Thoracic aorta (tissue), 2 donors: ENCODE measurements at regions not wholly inside any gene's neighbourhood (a gene's known extent, or its start where the extent isn't known, plus 50 kb on each side); places are given as distances from the start of the nearest gene placed in this dataset.

Experiments used
- ATAC-seq: fragments of 150-250 bp; one replicate; pipeline ENCODE4 v1.8.0; 2017; ENCODE audit warnings: low read depth; ENCODE audit not compliant: insufficient number of reproducible peaks, low FRiP score
- DNase-seq: peaks from one replicate; pipeline ENCODE4 v3.0.0-alpha.2; 2020; ENCODE audit warnings: low spot score
- H3K27ac ChIP-seq, 2 donors: fragments of 200-600 bp; sonication (generic); 1 replicate in 1 of 2; 2 replicates in 1 of 2; pipeline ENCODE4 v1.5.1; 2016; ENCODE audit warnings: mild to moderate bottlenecking in 2 of 2, moderate library complexity in 2 of 2
- H3K27me3 ChIP-seq: fragments of 200-600 bp; sonication (generic); replicated peaks from 2 replicates; pipeline ENCODE4 v1.6.0; 2016; ENCODE audit warnings: mild to moderate bottlenecking; ENCODE audit not compliant: insufficient read depth
- H3K36me3 ChIP-seq: fragments of 200-600 bp; sonication (generic); one replicate; pipeline ENCODE4 v1.5.1; 2016
- H3K4me1 ChIP-seq, 2 donors: fragments of 200-600 bp; sonication (generic); 1 replicate in 1 of 2; 2 replicates in 1 of 2; pipeline versions ENCODE4 v1.5.1 to v1.6.0; 2016; ENCODE audit warnings: low read depth in 2 of 2, mild to moderate bottlenecking in 1 of 2; ENCODE audit not compliant: control insufficient read depth in 1 of 2
- H3K4me3 ChIP-seq: fragments of 200-600 bp; sonication (generic); 2 replicates; pipeline ENCODE4 v1.5.1; 2016; ENCODE audit warnings: mild to moderate bottlenecking
- H3K9me3 ChIP-seq: fragments of 200-600 bp; sonication (generic); 2 replicates; pipeline ENCODE4 v1.5.1; 2016
- CTCF ChIP-seq: fragments of 200-600 bp; sonication (generic); IDR thresholded peaks from one replicate; pipeline ENCODE4 v1.5.1; 2019; ENCODE audit warnings: antibody characterized with exemption

DNA sequence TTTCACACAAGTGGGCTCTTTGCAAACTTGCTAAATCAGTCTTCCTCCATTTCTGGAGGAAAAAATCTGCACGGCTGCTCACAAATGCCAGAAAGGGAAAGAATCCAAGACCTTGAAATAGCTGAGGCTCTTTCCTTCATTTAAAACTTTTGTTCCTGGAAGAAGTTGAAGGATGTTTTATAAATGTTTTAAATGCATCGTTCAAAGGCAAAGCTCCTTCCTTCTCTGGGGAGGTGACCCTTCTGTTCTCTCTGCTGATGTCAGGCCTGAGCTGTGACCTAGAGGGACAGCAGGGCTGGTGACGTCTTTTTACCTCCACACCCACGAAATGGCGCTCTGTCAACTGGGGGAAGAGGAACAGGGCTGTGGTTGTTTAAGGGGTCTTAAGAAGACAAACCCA is 376.4 kb upstream of the ZNF507 start:
- no peak for DNase-seq
- no peak for TF ChIP-seq CTCF
- H3K4me3 ChIP-seq, result no peak overlapping the region
- H3K4me1 ChIP-seq, result no peaks in the 10 kb centered on the region
- no peak overlapping the region for H3K27ac ChIP-seq
- ATAC-seq, result no peak
- no peaks in the 10 kb centered on the region for H3K36me3 ChIP-seq
- H3K27me3 ChIP-seq, result no peaks in the 10 kb centered on the region
- H3K9me3 ChIP-seq, result no peaks in the 10 kb centered on the region

- no peak for ATAC-seq
- no peak for DNase-seq
- H3K4me1 ChIP-seq, result no peaks in the 10 kb centered on the region
- H3K36me3 ChIP-seq, result no peaks in the 10 kb centered on the region
- H3K9me3 ChIP-seq, result no peaks in the 10 kb centered on the region
- H3K27ac ChIP-seq, result no peak overlapping the region
- no peak for TF ChIP-seq CTCF
- no peak overlapping the region for H3K4me3 ChIP-seq
- no peaks in the 10 kb centered on the region for H3K27me3 ChIP-seq
Measured at GRCh38 chr19:31970027-31970461, 375.4 kb upstream of the ZNF507 start.

DNA sequence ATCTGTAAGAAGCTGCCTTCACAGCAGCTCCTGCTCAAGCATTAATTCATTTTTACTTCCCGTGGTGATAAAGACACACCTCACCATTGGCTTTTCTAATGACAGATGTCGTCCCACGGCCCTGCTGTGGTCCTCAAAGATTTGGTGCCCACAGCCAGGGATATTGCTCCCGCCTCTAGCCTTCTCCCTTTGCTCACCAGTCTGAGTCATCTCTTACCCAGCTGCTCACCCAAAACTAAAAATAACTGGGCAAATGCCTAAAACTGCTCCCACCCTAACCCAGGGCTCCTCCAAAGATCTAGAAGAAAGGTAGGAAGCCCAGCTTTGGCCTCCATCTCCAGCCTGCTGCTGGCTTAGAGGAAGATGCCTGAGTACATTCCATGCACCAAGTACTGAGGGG is 371.1 kb upstream of the ZNF507 start:
- Histone ChIP-seq H3K27ac (no peak overlapping the region), H3K9me3 (no peaks in the 10 kb centered on the region), H3K36me3 (no peaks in the 10 kb centered on the region), H3K4me3 (no peak overlapping the region), H3K4me1 (no peaks in the 10 kb centered on the region), H3K27me3 (no peaks in the 10 kb centered on the region)
- no peak for DNase-seq
- ATAC-seq, result no peak
- TF ChIP-seq CTCF, result no peak

GRCh38 chr19:31974941-31975340 is 370.5 kb upstream of the ZNF507 start:
- Histone ChIP-seq H3K27ac (no peak overlapping the region), H3K36me3 (no peaks in the 10 kb centered on the region), H3K4me1 (no peaks in the 10 kb centered on the region), H3K4me3 (no peak overlapping the region), H3K9me3 (no peaks in the 10 kb centered on the region), H3K27me3 (no peaks in the 10 kb centered on the region)
- DNase-seq (no peak), ATAC-seq (no peak)
- no peak for TF ChIP-seq CTCF

DNA sequence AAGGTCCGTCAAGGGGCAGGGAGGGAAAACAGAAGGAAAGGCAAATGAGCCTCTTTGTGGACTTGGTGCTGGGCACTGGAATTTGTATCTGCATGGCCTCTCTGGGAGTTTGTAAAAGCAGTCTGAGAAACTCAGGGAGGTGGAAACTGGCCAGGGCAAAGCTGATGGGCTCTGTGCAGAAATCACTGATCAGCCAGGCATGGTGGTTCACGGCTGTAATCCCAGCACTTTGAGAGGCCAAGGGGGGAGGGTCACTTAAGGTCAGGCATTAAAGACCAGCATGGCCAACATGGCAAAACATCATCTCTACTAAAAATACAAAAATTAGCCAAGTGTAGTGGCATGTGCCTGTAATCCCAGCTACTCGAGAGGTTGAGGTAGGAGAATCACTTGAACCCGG is 369.9 kb upstream of the ZNF507 start:
- no peak for ATAC-seq
- H3K4me3 ChIP-seq, result no peak overlapping the region
- H3K27me3 ChIP-seq, result no peaks in the 10 kb centered on the region
- H3K9me3 ChIP-seq, result no peaks in the 10 kb centered on the region
- no peak for DNase-seq
- H3K4me1 ChIP-seq, result no peaks in the 10 kb centered on the region
- H3K27ac ChIP-seq, result no peak overlapping the region
- TF ChIP-seq CTCF, result no peak
- no peaks in the 10 kb centered on the region for H3K36me3 ChIP-seq
